GM18867 (cell line): ENCODE measurements at regions not wholly inside any gene's neighbourhood (a gene's known extent, or its start where the extent isn't known, plus 50 kb on each side); places are given as distances from the start of the nearest gene placed in this dataset.
"Not testable (repeated sequence)": the region's sequence is repeated elsewhere in the genome, so short reads cannot be mapped to it uniquely, and the experiment has no call there.

Experiments used
- ATAC-seq: cut with Tn5 transposase; IDR thresholded peaks from one replicate; pipeline ENCODE4 v1.9.1; 2021; ENCODE audit warnings: mild to moderate bottlenecking, moderate library complexity; ENCODE audit not compliant: unreplicated experiment

DNA sequence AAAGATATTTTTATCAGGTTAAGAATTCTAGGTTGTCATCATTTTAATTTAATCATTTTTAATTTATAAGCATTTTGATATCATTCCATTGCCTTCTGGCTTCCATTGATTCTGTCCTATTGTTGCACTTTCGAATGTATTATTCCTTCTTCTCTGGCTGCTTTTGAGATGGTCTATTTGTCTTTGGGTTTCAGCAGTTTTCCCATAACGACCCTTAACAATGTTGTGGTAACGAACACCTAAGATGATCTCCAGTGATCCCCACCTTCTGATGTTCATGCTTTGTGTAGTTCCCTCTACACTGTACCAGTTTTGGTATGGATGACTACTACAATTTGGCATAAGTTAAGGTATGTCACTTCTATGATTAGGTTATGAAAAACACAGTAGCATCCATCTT, 59.9 kb downstream of the MINAR1 start:
- no peak for ATAC-seq

DNA sequence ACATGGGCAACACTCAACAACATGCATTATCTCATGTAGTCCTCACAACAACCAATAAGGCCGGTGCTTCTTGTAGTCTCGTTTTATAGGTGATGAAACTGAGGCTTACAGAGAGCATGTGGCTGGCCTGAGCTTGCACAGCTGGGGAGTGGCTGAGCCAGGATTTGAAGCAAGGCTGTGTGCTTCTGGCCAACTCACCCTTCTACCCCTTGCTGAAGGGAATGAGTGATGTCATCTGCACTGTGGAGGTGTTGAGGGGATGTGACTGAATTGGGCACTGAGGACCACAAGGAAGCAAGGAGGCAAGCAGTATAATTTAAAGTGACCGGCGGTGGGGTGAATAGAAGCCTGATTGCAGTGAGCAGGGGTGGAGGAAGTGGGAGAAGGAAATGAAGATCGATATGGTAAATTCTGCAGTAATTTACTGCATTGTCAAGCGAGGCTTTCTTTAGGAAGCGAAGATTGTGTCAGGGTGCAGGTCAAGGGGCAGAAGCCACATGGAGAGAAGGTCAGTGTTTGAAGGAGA, 62.3 kb downstream of the MINAR1 start:
- ATAC-seq, result no peak

DNA sequence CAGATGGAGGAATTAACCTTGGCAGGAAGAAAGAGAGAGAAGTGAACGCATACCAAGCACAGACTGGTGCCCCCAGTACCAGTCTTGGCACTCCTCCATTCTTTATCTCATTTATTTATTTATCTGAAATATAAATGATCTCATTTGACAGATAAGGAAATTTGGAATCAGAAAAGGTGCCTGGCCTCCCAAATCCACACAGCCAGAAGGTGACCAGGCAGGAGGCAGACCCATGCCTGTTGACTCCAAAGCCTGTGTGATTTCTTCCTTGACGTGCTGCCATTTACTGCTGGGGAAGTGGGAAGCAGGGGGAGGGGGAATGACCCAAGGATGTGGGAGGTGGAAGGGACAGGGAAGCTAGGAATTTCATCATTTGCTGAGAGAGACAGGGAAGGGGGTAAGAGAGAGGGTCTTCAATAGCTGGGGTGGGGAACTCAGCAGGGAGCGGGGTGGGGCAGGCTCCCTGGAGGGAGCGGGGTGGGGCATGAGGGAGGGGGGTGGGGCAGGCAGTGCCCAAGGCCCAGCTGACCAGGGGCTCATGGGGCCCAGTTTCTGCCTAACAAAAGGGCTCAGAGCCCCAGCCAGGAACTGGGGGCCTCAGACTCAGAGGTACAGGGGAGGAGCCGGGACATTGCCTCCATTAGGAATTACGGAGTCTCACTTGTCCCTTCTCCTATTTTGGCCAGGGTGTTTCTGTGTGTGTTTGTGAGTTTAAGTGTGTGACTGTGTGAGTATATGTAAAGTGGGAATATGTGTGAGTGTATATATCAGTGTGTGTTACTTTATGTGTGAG, 63.0 kb downstream of the MINAR1 start:
- no peak for ATAC-seq

DNA sequence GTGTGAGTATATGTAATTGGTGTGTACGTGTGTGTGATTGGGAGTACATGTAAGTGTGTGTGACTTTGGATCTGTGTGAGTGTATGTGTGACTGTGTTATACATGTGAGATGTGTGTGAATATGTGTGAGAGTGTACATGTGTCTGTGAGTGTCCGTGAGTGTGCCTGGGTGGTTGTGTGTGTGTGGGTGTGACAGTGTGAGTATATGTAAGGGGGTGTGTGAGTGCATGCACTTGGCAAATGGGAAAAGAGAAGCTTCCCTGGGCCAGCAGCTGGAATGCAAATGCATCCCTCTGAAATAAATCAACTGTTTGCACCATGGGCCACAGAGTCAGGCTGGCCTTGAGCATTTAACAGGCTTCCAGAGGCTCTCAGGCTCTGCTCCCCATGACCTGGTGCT, 63.6 kb downstream of the MINAR1 start:
- ATAC-seq, result no peak

GRCh38 chr15:79496838-79497237, 64.7 kb downstream of the MINAR1 start:
- no peak for ATAC-seq

GRCh38 chr15:79501086-79501485, 69.0 kb downstream of the MINAR1 start:
- no peak for ATAC-seq

DNA sequence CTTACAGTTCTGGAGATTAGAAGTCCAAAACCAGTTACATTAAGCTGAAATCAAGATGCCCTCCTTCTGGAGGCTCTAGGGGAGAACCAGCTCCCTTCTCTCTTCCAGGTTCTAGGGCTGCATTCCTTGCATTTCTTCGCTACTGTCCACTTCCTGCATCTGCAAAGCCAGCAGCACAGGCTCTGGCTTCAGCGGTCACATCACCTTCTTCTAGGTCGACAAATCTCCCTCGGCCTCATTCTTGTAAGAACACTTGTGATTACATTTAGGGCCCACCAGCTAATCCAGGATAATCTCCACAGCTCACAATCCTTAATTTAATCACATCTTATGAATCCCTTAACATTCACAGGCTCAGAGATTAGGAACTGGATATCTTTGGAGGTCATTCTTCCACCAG, 73.8 kb downstream of the MINAR1 start:
- ATAC-seq, result no peak

- ATAC-seq, result not testable (repeated sequence)
Measured at GRCh38 chr15:79512844-79513243, 80.7 kb downstream of the MINAR1 start.

DNA sequence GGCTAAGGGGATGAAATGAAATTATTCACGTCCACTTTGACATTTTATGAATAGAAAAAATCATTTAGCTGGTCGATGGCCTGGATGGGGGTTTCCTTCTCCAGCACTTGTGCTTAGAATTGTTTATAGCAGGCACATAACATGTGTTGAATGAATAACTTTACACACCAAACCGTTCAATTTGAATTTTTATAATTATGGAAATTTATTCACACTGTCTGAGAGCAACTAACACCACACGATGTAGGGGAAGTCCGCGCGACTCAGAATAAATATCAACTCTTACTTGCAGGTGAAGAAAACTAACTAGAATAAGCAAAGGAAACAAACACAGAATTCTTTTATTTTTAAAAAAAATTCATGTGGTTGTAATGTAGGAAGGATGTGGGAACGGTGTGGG, 81.3 kb downstream of the MINAR1 start:
- ATAC-seq, result no peak

DNA sequence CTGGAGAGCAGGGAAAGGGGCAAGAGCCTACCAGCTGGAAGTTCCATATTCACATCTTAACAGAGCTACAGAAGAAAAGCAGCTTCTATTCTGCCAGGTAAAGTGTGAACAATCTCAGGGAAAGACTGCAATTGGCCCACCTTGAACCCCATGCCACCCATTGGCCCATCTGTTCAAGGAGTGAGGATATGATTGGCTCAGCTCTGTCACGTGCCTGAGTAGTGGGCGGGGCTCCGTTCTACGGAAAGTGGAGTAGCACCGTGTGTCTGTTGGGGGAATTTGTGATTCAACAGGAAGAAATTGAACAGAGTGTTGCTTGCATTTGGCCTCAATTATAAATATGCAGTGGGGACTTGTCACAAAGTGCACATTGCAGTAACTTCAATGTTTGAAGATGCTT, 81.8 kb downstream of the MINAR1 start:
- ATAC-seq, result no peak

GRCh38 chr15:79515300-79516027, 83.3 kb downstream of the MINAR1 start:
- ATAC-seq, result no peak

- no peak for ATAC-seq
Measured at GRCh38 chr15:79516155-79516554, 84.0 kb downstream of the MINAR1 start.

- ATAC-seq, result no peak
Measured at GRCh38 chr15:79516646-79517045, 84.5 kb downstream of the MINAR1 start.

DNA sequence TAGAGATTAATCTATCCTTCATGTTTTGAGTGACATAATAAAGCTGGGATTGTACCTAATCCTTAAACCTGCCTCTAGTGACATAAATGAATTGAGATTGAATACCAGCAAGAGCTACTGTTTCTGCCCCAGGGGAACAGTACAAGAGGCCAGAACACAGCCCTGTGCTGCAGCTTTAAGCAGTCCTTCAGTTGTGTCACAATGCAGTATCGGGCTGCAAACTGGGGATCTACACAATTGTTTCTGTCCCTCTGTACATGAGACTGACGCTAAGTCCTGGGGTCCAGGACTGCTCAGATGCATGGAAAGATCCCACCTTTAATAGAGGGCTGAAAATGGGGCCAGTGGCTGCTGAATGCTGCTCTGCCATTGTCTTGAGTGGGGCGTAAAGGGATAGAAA, 87.5 kb downstream of the MINAR1 start:
- no peak for ATAC-seq

GRCh38 chr15:79520654-79521053, 88.5 kb downstream of the MINAR1 start:
- ATAC-seq, result no peak

DNA sequence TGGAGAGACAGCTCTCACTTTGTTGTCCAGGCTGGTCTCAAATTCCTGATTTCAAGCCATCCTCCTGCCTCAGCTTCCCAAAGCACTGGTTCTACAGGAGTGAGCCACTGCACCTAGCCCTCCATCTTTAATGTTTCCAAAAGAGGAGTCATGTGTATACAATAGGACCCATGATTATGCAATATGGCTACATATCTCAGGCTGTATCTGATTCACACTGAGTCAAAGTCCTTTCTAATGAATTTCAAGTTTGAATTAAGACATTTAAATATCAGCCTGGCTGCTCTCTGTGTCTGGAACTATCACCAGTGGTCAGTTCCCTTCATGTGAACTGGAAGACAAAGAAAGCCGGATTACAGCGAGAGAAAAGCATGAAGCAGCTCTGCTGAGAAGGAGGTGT, 90.5 kb downstream of the MINAR1 start:
- ATAC-seq, result no peak

- no peak for ATAC-seq
Measured at GRCh38 chr15:79523266-79523665, 91.1 kb downstream of the MINAR1 start.

DNA sequence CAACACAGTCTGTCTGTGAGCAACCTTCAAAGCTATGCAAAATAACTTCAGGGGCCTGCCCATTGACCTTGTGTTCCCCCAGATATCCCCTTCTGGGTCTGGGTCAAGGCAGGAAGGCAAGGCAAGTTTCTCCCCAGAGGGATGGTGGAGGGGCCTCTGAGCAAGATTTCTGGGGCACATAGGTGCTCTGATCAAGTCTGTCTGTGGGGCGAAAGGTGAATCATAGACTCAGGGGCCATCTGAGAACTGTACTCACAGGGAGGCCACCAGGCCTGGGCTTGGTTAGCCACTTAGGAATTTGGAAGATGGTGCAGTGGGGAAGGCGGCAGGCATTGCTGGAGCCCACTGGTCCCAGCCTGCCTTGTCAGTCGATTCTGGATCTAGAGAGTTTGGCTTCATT, 92.4 kb downstream of the MINAR1 start:
- ATAC-seq, result no peak

DNA sequence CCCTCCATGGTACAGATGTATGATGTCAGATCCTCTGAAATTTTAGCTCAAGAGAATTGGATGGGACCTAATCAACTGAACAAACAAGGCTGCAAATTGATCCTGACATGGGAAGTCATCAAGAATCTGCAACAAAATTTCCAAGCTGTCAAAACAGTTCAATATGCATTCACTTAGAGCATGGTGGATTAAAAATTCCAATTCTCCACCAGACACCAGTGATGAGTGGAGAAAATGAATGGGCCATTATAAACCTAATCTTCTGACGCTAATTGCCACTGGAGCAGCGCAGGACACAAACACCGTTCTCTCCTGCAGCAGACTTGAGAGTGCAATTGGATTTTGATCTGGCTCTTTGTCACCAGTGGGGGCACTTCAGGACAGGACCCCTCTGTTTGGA, 94.2 kb downstream of the MINAR1 start:
- ATAC-seq, result no peak

DNA sequence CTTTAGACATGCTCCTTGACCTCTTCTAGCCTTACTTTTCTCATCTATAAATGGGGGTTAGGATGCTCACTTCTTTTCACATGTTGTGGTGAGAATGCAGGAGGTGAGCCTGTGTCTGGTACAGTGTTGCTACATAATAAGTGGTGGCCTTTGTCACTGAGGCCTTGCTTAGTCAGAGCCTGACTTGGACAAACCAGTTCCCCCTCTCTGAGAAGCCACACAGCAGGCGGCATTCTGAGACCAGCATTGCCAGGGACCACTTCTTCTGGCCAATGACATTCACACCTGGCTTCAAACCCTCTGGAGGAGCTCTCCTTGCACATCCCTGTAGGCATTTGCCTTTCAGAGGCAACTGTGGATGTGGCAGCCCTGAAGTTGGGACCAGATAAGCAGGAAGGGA, 95.7 kb downstream of the MINAR1 start:
- ATAC-seq, result no peak

GRCh38 chr15:79529157-79529785, 97.1 kb downstream of the MINAR1 start:
- ATAC-seq, result no peak

- no peak for ATAC-seq
Measured at GRCh38 chr15:79535536-79535935, 103.4 kb downstream of the MINAR1 start.
